SK-N-SH (cell line): ENCODE measurements at regions not wholly inside any gene's neighbourhood (a gene's known extent, or its start where the extent isn't known, plus 50 kb on each side); places are given as distances from the start of the nearest gene placed in this dataset.

Experiments
- CTCF ChIA-PET: fragments of 300-600, 350-600 bp; formaldehyde crosslinking; extraction: SDS; loops from one replicate; lab custom pipeline; 2021; lab: Yijun Ruan, JAX
- POLR2A ChIA-PET: fragments of 350-600 bp; sonication (Branson Sonifier 250); formaldehyde crosslinking; extraction: SDS; loops from one replicate; lab custom pipeline; 2020; ENCODE audit warnings: antibody characterized with exemption, inconsistent platforms; lab: Yijun Ruan, JAX
- DNase-seq: peaks from one replicate; pipeline ENCODE4 v3.0.0; 2012
- H2AFZ ChIP-seq: fragments of 200-600 bp; sonication (generic); 2 replicates; pipeline ENCODE4 v1.8.1; 2016; ENCODE audit warnings: antibody characterized with exemption, mild to moderate bottlenecking, low read depth
- H3F3A ChIP-seq: fragments of 200-600 bp; sonication (generic); replicated peaks from 2 replicates; pipeline ENCODE3; 2016; ENCODE audit warnings: antibody characterized with exemption, mild to moderate bottlenecking; ENCODE audit not compliant: insufficient read depth
- H3K27ac ChIP-seq, 2 experiments: fragments of 200-500 bp in 1 of 2; fragments of 200-600 bp in 1 of 2; sonication (Bioruptor generic) in 1 of 2; sonication (generic), shearing (Covaris generic) in 1 of 2; 2 replicates each; pipeline versions ENCODE4 v1.5.1 to v1.6.1; 2014 to 2016; ENCODE audit warnings: low read depth in 2 of 2, inconsistent platforms in 1 of 2, low read length in 1 of 2, mild to moderate bottlenecking in 1 of 2, mixed read lengths in 1 of 2
- H3K27me3 ChIP-seq: fragments of 200-600 bp; sonication (generic), shearing (Covaris generic); 2 replicates; pipeline ENCODE4 v1.6.1; 2016; ENCODE audit warnings: mixed run types; ENCODE audit not compliant: insufficient read depth
- H3K36me3 ChIP-seq, 2 experiments: fragments of 200-500 bp in 1 of 2; fragments of 200-600 bp in 1 of 2; sonication (Bioruptor generic) in 1 of 2; sonication (generic) in 1 of 2; replicated peaks in 1 of 2; 2 replicates each; pipeline versions ENCODE3 to v1.5.1; 2014 to 2016; ENCODE audit warnings: low read length in 1 of 2, mild to moderate bottlenecking in 1 of 2; ENCODE audit not compliant: insufficient read depth in 2 of 2, control insufficient read depth in 1 of 2
- H3K4me1 ChIP-seq, 2 experiments: fragments of 200-500 bp in 1 of 2; fragments of 200-600 bp in 1 of 2; sonication (Bioruptor generic) in 1 of 2; sonication (generic), shearing (Covaris generic) in 1 of 2; 2 replicates each; pipeline versions ENCODE4 v1.5.1 to v1.6.1; 2014 to 2016; ENCODE audit warnings: low read depth in 1 of 2, low read length in 1 of 2, mixed run types in 1 of 2; ENCODE audit not compliant: insufficient read depth in 2 of 2, control insufficient read depth in 1 of 2
- H3K4me2 ChIP-seq: fragments of 200-600 bp; sonication (generic), shearing (Covaris generic); 2 replicates; pipeline ENCODE4 v1.6.1; 2017; ENCODE audit warnings: mixed run types
- H3K4me3 ChIP-seq, 2 experiments: fragments of 200-500 bp in 1 of 2; fragments of 200-600 bp in 1 of 2; sonication (Bioruptor generic) in 1 of 2; sonication (generic), shearing (Covaris generic) in 1 of 2; 2 replicates each; pipeline versions ENCODE4 v1.5.1 to v1.8.1; 2014 to 2016; ENCODE audit warnings: low read depth in 2 of 2, inconsistent platforms in 1 of 2, low read length in 1 of 2, mild to moderate bottlenecking in 1 of 2, mixed read lengths in 1 of 2, moderate library complexity in 1 of 2
- H3K79me2 ChIP-seq: fragments of 200-600 bp; sonication (generic); 2 replicates; pipeline ENCODE4 v1.8.1; 2017; ENCODE audit warnings: mild to moderate bottlenecking; ENCODE audit not compliant: insufficient read depth
- H3K9ac ChIP-seq: fragments of 200-600 bp; sonication (generic); 2 replicates; pipeline ENCODE4 v1.6.1; 2017; ENCODE audit warnings: mixed run types
- H3K9me2 ChIP-seq: fragments of 200-600 bp; sonication (generic); 2 replicates; pipeline ENCODE4 v1.6.1; 2017; ENCODE audit warnings: mixed run types
- H3K9me3 ChIP-seq: fragments of 200-600 bp; sonication (generic); 2 replicates; pipeline ENCODE4 v1.6.1; 2017; ENCODE audit warnings: mixed run types, mild to moderate bottlenecking, moderate library complexity
- H4K20me1 ChIP-seq: fragments of 200-600 bp; sonication (generic); 2 replicates; pipeline ENCODE4 v1.6.1; 2017; ENCODE audit warnings: mild to moderate bottlenecking, mixed run types; ENCODE audit not compliant: insufficient read depth
- CHD2 ChIP-seq: fragments of 150-350 bp; IDR thresholded peaks from 2 replicates; pipeline ENCODE4 v1.6.1; 2018; ENCODE audit warnings: low read length; ENCODE audit not compliant: partially characterized antibody
- ELF1 ChIP-seq: IDR thresholded peaks from 2 replicates; pipeline ENCODE4 v1.4.0; 2012
- EP300 ChIP-seq, 2 experiments: IDR thresholded peaks; 2 replicates each; pipeline versions ENCODE4 v1.4.0 to v1.6.1; 2012; ENCODE audit warnings: borderline replicate concordance in 1 of 2, low read depth in 1 of 2, low read length in 1 of 2
- EZH2phosphoT487 ChIP-seq: fragments of 200-600 bp; sonication (generic); IDR thresholded peaks from 2 replicates; pipeline ENCODE4 v1.6.1; 2017; ENCODE audit warnings: low read depth, mixed run types, mild to moderate bottlenecking, antibody characterized with exemption, moderate library complexity, borderline replicate concordance
- FOSL2 ChIP-seq: IDR thresholded peaks from 2 replicates; pipeline ENCODE4 v1.4.0; 2012; ENCODE audit warnings: low read depth, mild to moderate bottlenecking, moderate library complexity, borderline replicate concordance
- FOXJ3 ChIP-seq: sonication (generic); formaldehyde crosslinking; IDR thresholded peaks from 2 replicates; pipeline ENCODE4 v1.5.1; 2020; ENCODE audit warnings: mild to moderate bottlenecking, missing genetic modification reagents
- FOXM1 ChIP-seq: IDR thresholded peaks from 2 replicates; pipeline ENCODE4 v1.4.0; 2012; ENCODE audit warnings: low read depth, mild to moderate bottlenecking
- GABPA ChIP-seq: IDR thresholded peaks from 2 replicates; pipeline ENCODE4 v1.4.0; 2012; ENCODE audit warnings: low read depth, mild to moderate bottlenecking
- GATA2 ChIP-seq: sonication (generic); formaldehyde crosslinking; IDR thresholded peaks from 2 replicates; pipeline ENCODE4 v1.5.0; 2020; ENCODE audit warnings: mild to moderate bottlenecking, missing genetic modification reagents
- MAX ChIP-seq: IDR thresholded peaks from 2 replicates; pipeline ENCODE4 v1.4.0; 2012; ENCODE audit warnings: low read depth
- MEF2A ChIP-seq: IDR thresholded peaks from 2 replicates; pipeline ENCODE4 v1.4.0; 2012; ENCODE audit warnings: low read depth, borderline replicate concordance
- NFIC ChIP-seq: IDR thresholded peaks from 2 replicates; pipeline ENCODE4 v1.4.0; 2012; ENCODE audit warnings: borderline replicate concordance
- NRF1 ChIP-seq: IDR thresholded peaks from 2 replicates; pipeline ENCODE4 v1.6.1; 2012; ENCODE audit warnings: low read depth, mild to moderate bottlenecking, low read length
- RAD21 ChIP-seq: IDR thresholded peaks from 2 replicates; pipeline ENCODE4 v1.6.1; 2012; ENCODE audit warnings: mild to moderate bottlenecking, low read length
- RCOR1 ChIP-seq: fragments of 150-350 bp; IDR thresholded peaks from 2 replicates; pipeline ENCODE4 v1.6.1; 2017; ENCODE audit warnings: antibody characterized with exemption, low read length
- RFX5 ChIP-seq: IDR thresholded peaks from 2 replicates; pipeline ENCODE4 v1.6.1; 2012; ENCODE audit warnings: mild to moderate bottlenecking, improper control_type of control experiment, low read length
- SIN3A ChIP-seq: IDR thresholded peaks from 2 replicates; pipeline ENCODE4 v1.6.1; 2012; ENCODE audit warnings: low read depth, mild to moderate bottlenecking, low read length, moderate library complexity, borderline replicate concordance
- TAF1 ChIP-seq: IDR thresholded peaks from 2 replicates; pipeline ENCODE4 v1.6.1; 2012; ENCODE audit warnings: low read depth, mild to moderate bottlenecking, low read length, moderate library complexity, borderline replicate concordance
- TEAD4 ChIP-seq: IDR thresholded peaks from 2 replicates; pipeline ENCODE4 v1.4.0; 2012; ENCODE audit warnings: mild to moderate bottlenecking, borderline replicate concordance; ENCODE audit not compliant: insufficient read depth
- YY1 ChIP-seq: IDR thresholded peaks from 2 replicates; pipeline ENCODE4 v1.4.0; 2012; ENCODE audit warnings: low read depth, mild to moderate bottlenecking
- WGBS: methylation state at CpG from one replicate; pipeline ENCODE4 v1.1.6; 2017; ENCODE audit warnings: low lambda C conversion rate; 5-methylcytosine and 5-hydroxymethylcytosine counted together
- TF ChIP-seq, protein P1 (sequence below): IDR thresholded peaks from 2 replicates; pipeline ENCODE4 v1.4.0; 2012; ENCODE audit warnings: low read depth, borderline replicate concordance
- TF ChIP-seq, protein P2 (sequence below): IDR thresholded peaks from 2 replicates; pipeline ENCODE4 v1.4.0; 2012; ENCODE audit warnings: low read depth, borderline replicate concordance

DNA sequence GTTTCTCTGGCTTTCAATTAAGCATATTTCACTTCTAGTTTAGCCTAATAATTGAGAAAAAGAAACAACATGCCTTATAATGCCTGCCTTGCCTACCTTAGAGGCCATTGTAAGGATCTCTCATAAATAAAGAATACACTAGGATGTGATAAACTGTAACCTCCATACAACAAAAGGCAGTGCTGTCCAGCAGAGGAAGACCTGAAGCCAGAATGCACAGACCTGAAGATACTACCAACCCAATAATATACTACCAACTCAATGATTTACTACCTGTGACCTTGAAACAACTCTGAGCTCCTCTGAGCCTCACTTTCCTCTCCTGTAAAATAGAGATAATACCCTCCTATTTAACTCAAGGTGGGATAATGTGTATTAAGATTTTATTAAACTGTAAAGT lies 361.3 kb downstream of the TTLL7 start:
- DNase-seq: no peak
- Histone ChIP-seq H3K4me2 (no peak overlapping the region), H3K4me3 (no peak overlapping the region), H3K9me2 (no peaks in the 10 kb centered on the region), H3K9me3 (no peaks in the 10 kb centered on the region), H3F3A (no peaks in the 10 kb centered on the region), H4K20me1 (no peaks in the 10 kb centered on the region), H3K36me3 (no peaks in the 10 kb centered on the region), H3K79me2 (no peaks in the 10 kb centered on the region), H3K27me3 (no peaks in the 10 kb centered on the region), H3K9ac (no peak overlapping the region), H3K4me1 (no peaks in the 10 kb centered on the region), H2AFZ (no peak overlapping the region), H3K27ac (no peak overlapping the region)
- ChIA-PET POLR2A (no interaction called here), CTCF (interaction anchor here (1.6 kb wide), 1 partner anchor 10 kb away, joined by 7 read pairs; no protein-coding TSS in a partner anchor)
- TF ChIP-seq SIN3A (no peak), NRF1 (no peak), MEF2A (no peak), GABPA (no peak), RFX5 (no peak), CHD2 (no peak), FOSL2 (no peak), FOXJ3 (CRISPR knock-in tag) (no peak), TEAD4 (no peak), FOXM1 (no peak), ELF1 (no peak), NFIC (no peak), YY1 (no peak), EP300 (IDR thresholded peaks at IDR 0.05; ENCODE audit: borderline replicate concordance in 1 of 2, low read depth in 1 of 2, low read length in 1 of 2) (no peak), MAX (no peak), GATA2 (CRISPR knock-in tag) (no peak)
- TF ChIP-seq, protein P1, sequence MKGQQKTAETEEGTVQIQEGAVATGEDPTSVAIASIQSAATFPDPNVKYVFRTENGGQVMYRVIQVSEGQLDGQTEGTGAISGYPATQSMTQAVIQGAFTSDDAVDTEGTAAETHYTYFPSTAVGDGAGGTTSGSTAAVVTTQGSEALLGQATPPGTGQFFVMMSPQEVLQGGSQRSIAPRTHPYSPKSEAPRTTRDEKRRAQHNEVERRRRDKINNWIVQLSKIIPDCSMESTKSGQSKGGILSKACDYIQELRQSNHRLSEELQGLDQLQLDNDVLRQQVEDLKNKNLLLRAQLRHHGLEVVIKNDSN: no peak
- TF ChIP-seq, protein P2, sequence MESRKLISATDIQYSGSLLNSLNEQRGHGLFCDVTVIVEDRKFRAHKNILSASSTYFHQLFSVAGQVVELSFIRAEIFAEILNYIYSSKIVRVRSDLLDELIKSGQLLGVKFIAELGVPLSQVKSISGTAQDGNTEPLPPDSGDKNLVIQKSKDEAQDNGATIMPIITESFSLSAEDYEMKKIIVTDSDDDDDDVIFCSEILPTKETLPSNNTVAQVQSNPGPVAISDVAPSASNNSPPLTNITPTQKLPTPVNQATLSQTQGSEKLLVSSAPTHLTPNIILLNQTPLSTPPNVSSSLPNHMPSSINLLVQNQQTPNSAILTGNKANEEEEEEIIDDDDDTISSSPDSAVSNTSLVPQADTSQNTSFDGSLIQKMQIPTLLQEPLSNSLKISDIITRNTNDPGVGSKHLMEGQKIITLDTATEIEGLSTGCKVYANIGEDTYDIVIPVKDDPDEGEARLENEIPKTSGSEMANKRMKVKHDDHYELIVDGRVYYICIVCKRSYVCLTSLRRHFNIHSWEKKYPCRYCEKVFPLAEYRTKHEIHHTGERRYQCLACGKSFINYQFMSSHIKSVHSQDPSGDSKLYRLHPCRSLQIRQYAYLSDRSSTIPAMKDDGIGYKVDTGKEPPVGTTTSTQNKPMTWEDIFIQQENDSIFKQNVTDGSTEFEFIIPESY: no peak

GRCh38 chr1:83637009-83637408 lies 361.9 kb downstream of the TTLL7 start:
- no peak for DNase-seq
- H3K4me1 ChIP-seq: no peaks in the 10 kb centered on the region
- H3K9ac ChIP-seq: no peak overlapping the region
- H2AFZ ChIP-seq: no peak overlapping the region
- H3K79me2 ChIP-seq: no peaks in the 10 kb centered on the region
- ChIA-PET CTCF (interaction anchor here (1.6 kb wide), 1 partner anchor 10 kb away, joined by 7 read pairs; no protein-coding TSS in a partner anchor), POLR2A (no interaction called here)
- no peaks in the 10 kb centered on the region for H3K9me2 ChIP-seq
- TF ChIP-seq NFIC: no peak
- TF ChIP-seq RCOR1: no peak
- TF ChIP-seq RAD21: no peak
- TF ChIP-seq EP300 (IDR thresholded peaks at IDR 0.05; ENCODE audit: borderline replicate concordance in 1 of 2, low read depth in 1 of 2, low read length in 1 of 2): no peak
- no peak for TF ChIP-seq TAF1
- TF ChIP-seq RFX5: no peak
- no peak for TF ChIP-seq MAX
- no peak for TF ChIP-seq EZH2phosphoT487
- H3K4me3 ChIP-seq: no peak overlapping the region
- H3F3A ChIP-seq: no peaks in the 10 kb centered on the region
- 44% methylated on average over 5 of the region's 5 CpGs for WGBS
- H3K4me2 ChIP-seq: no peak overlapping the region
- no peaks in the 10 kb centered on the region for H4K20me1 ChIP-seq
- H3K27me3 ChIP-seq: no peaks in the 10 kb centered on the region
- no peak overlapping the region for H3K27ac ChIP-seq
- no peaks in the 10 kb centered on the region for H3K36me3 ChIP-seq
- H3K9me3 ChIP-seq: no peaks in the 10 kb centered on the region
